ENCODE measurements at regions not wholly inside any gene's neighbourhood (a gene's known extent, or its start where the extent isn't known, plus 50 kb on each side); places are given as distances from the start of the nearest gene placed in this dataset.
A peak's percentile ranks its signal among the peaks of the same experiment; 100 is the strongest.

GRCh38 chr3:14598143-14598569 lies 53.4 kb upstream of the CCDC174 start (continued):
- TF ChIP-seq NKRF (IDR thresholded peaks at IDR 0.05; ENCODE audit: borderline replicate concordance) (no peak), GTF2F1 (IDR thresholded peaks at IDR 0.05; ENCODE audit: low read depth, low read length) (no peak), BRF1 (IDR thresholded peaks at IDR 0.05; ENCODE audit: borderline replicate concordance, extremely low read depth, insufficient read length) (no peak), ZBTB8A (IDR thresholded peaks at IDR 0.05; ENCODE audit: partially characterized antibody) (no peak), ZNF717 (CRISPR knock-in tag; IDR thresholded peaks at IDR 0.05) (no peak), ZNF41 (CRISPR knock-in tag; conservative IDR thresholded peaks at IDR 0.05) (no peak; the same call in 1 of the 2 replicates), HDAC8 (tag; IDR thresholded peaks at IDR 0.05) (0 out of 2 replicates have a peak, but pooled peaks have one; percentile 67), CEBPG (CRISPR knock-in tag; IDR thresholded peaks at IDR 0.05) (no peak), CEBPG (tag; conservative IDR thresholded peaks at IDR 0.05 in 1 of 2, IDR thresholded peaks at IDR 0.05 in 1 of 2) (no peak), ZNF280A (IDR thresholded peaks at IDR 0.05; ENCODE audit: low read depth, partially characterized antibody) (no peak), ZBTB34 (CRISPR knock-in tag; IDR thresholded peaks at IDR 0.05) (no peak), PHF8 (IDR thresholded peaks at IDR 0.05; ENCODE audit: borderline replicate concordance, low read length) (no peak), ZNF518B (CRISPR knock-in tag; IDR thresholded peaks at IDR 0.05) (no peak), SRSF3 (IDR thresholded peaks at IDR 0.05; ENCODE audit: insufficient read depth, low read length) (no peak), MTA3 (IDR thresholded peaks at IDR 0.05; ENCODE audit: borderline replicate concordance) (no peak), IRF1 (CRISPR knock-in tag; IDR thresholded peaks at IDR 0.05; ENCODE audit: borderline replicate concordance) (no peak), WHSC1 (IDR thresholded peaks at IDR 0.05; ENCODE audit: low read length) (no peak), CREB3 (tag; conservative IDR thresholded peaks at IDR 0.05; ENCODE audit: low read depth) (peak; percentile 91; the same call in 1 of the 2 replicates)

All from K562 (cell line).